ENCODE measurements at regions not wholly inside any gene's neighbourhood (a gene's known extent, or its start where the extent isn't known, plus 50 kb on each side); places are given as distances from the start of the nearest gene placed in this dataset.

DNA sequence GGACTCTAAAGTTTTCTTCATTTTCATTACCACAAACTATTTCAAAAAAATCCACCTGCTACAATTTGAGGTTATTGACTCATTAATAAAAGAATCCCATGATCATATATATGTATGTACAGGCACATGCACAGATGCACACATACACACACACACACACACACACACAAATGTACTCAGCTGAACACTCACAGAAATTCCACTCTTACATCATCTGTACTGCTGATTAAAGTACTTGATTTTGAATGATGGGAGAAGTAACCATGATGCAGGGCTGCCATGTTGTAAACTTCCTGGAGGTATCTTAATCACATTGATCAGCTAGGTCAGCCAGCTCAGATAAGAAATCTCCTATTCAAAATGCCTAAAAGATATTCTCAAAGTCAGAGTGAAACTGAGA, 1313.2 kb upstream of the NRXN1 start:
- TF ChIP-seq EZH2 (IDR thresholded peaks at IDR 0.05; ENCODE audit: insufficient read depth, poor library complexity, severe bottlenecking) (no peak), EZH2phosphoT487 (IDR thresholded peaks at IDR 0.05; ENCODE audit: insufficient read depth, low read depth) (no peak)

Data from GM23248 (cell line).